ENCODE measurements at regions not wholly inside any gene's neighbourhood (a gene's known extent, or its start where the extent isn't known, plus 50 kb on each side); places are given as distances from the start of the nearest gene placed in this dataset.
"Not testable (repeated sequence)": the region's sequence is repeated elsewhere in the genome, so short reads cannot be mapped to it uniquely, and the experiment has no call there.

DNA sequence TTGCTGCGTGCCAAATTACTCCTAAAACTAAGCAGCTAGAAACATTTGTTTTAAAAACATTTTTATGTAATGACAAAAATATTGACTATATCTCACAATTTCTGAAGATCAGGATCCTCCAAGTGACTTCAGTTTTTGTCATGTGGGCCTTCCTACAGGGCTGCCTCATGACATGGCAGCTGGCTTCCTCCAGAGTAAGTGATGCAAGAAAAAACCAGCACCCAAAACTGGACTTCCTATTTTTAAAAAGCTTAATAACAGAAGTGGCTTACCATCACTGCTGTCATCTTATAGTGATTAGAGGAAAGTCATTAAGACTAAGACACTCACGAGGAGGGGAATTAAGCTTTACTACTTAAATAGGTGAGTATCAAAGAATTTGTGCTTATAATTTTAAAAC, 681.7 kb downstream of the PCDH17 start:
- DNase-seq (ENCODE audit: insufficient read length) (no peak), FAIRE-seq (no peak)
- TF ChIP-seq POLR2AphosphoS5 (IDR thresholded peaks at IDR 0.05; ENCODE audit: low read depth, low read length) = no peak
- no peak for TF ChIP-seq TAF1 (IDR thresholded peaks at IDR 0.05; ENCODE audit: borderline replicate concordance, low read depth, low read length)
- TF ChIP-seq POLR2A (IDR thresholded peaks at IDR 0.05; ENCODE audit: low read depth, low read length) = no peak

GRCh38 chr13:58318495-58319167, 687.1 kb downstream of the PCDH17 start:
- FAIRE-seq (no peak), DNase-seq (ENCODE audit: insufficient read length) (no peak)
- no peak for TF ChIP-seq POLR2AphosphoS5 (IDR thresholded peaks at IDR 0.05; ENCODE audit: low read depth, low read length)

DNA sequence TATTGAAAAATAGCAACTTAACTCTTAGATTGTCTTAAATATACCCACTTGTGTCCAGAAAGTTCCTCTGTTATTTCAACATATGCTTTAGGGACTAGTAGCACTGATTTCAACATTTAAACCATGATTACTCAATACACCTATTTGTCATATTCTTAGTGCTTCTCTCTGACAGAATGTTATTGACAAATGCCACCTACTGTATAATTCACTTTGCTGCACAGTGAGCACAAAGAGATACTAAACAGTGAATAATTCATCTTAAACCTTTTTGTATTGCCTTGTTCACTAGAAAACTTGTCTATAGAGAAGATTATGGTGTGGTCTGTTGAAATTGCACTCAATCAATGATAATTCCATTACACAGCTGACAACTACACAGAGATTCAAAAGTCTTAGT, 692.6 kb downstream of the PCDH17 start:
- no peak for DNase-seq (ENCODE audit: insufficient read length)

GRCh38 chr13:58329746-58330145, 698.2 kb downstream of the PCDH17 start:
- no peak for TF ChIP-seq POLR2AphosphoS5 (IDR thresholded peaks at IDR 0.05; ENCODE audit: low read depth, low read length)
- TF ChIP-seq POLR2A (IDR thresholded peaks at IDR 0.05; ENCODE audit: low read depth, low read length) = no peak
- no peak for TF ChIP-seq TAF1 (IDR thresholded peaks at IDR 0.05; ENCODE audit: borderline replicate concordance, low read depth, low read length)
- FAIRE-seq = no peak
- no peak for DNase-seq (ENCODE audit: insufficient read length)

More for the DNA sequence above, 692.6 kb downstream of the PCDH17 start:
- TF ChIP-seq POLR2AphosphoS5 (IDR thresholded peaks at IDR 0.05; ENCODE audit: low read depth, low read length) = no peak
- TF ChIP-seq TAF1 (IDR thresholded peaks at IDR 0.05; ENCODE audit: borderline replicate concordance, low read depth, low read length) = no peak
- no peak for TF ChIP-seq POLR2A (IDR thresholded peaks at IDR 0.05; ENCODE audit: low read depth, low read length)
- no peak for FAIRE-seq

GRCh38 chr13:58340895-58341294, 709.4 kb downstream of the PCDH17 start:
- FAIRE-seq (no peak), DNase-seq (ENCODE audit: insufficient read length) (no peak)
- TF ChIP-seq TAF1 (IDR thresholded peaks at IDR 0.05; ENCODE audit: borderline replicate concordance, low read depth, low read length) = no peak

DNA sequence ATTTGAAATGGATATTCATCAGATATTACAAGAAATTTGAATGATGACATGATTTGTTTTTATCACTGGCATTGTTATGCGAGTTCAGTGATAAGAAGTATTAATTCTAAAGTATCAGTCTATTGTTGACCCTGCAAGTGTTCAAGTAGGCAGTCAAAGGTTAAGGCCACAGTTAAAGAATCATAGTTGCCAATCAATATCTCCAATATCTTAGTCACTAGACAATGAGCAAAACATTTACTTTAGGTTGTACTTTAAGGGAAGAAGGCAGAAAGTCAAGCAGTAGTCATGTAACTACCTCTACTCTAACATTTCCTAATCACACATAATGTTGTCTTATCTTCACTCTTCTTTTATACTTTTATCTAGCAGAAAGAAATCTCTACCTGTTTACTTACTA, 709.8 kb downstream of the PCDH17 start:
- no peak for TF ChIP-seq POLR2A (IDR thresholded peaks at IDR 0.05; ENCODE audit: low read depth, low read length)
- no peak for TF ChIP-seq TAF1 (IDR thresholded peaks at IDR 0.05; ENCODE audit: borderline replicate concordance, low read depth, low read length)
- no peak for TF ChIP-seq POLR2AphosphoS5 (IDR thresholded peaks at IDR 0.05; ENCODE audit: low read depth, low read length)
- FAIRE-seq (no peak), DNase-seq (ENCODE audit: insufficient read length) (no peak)

DNA sequence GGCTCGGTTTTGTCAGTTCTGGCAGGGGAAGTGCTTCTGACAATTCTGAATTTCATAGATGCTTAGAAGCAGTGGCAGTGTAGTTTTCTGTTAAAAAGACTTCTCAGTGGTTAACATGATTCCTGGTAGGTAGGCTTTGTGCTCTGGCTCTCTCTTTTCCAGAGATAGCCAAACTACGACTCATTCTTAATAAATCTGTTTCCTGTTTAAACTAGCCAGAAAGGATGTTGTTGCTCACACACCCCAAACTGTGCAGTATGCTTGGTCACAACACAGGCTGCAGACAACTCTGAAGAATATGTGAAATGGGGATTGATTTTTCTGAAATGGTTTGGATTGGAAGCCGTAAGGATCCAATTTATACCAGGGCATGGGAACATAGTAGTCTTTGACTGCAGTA, 711.5 kb downstream of the PCDH17 start:
- DNase-seq (ENCODE audit: insufficient read length) (no peak), FAIRE-seq (no peak)
- TF ChIP-seq POLR2A (IDR thresholded peaks at IDR 0.05; ENCODE audit: low read depth, low read length) (no peak), POLR2AphosphoS5 (IDR thresholded peaks at IDR 0.05; ENCODE audit: low read depth, low read length) (no peak), TAF1 (IDR thresholded peaks at IDR 0.05; ENCODE audit: borderline replicate concordance, low read depth, low read length) (no peak)

DNA sequence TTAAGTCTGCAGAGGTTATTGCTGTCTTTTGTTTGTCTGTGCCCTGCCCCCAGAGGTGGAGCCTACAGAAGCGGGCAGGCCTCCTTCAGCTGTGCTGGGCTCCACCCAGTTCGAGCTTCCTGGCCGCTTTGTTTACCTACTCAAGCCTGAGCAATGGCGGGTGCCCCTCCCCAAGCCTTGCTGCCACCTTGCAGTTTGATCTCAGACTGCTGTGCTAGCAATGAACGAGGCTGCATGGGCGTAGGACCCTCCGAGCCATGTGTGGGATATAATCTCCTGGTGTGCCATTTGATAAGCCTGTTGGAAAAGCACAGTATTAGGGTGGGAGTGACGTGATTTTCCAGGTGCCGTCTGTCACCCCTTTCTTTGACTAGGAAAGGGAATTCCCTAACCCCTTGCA, 720.6 kb downstream of the PCDH17 start:
- FAIRE-seq = not testable (repeated sequence)

GRCh38 chr13:58369936-58370335, 738.4 kb downstream of the PCDH17 start:
- DNase-seq (ENCODE audit: insufficient read length) (no peak), FAIRE-seq (no peak)
- TF ChIP-seq POLR2A (IDR thresholded peaks at IDR 0.05; ENCODE audit: low read depth, low read length) (no peak), TAF1 (IDR thresholded peaks at IDR 0.05; ENCODE audit: borderline replicate concordance, low read depth, low read length) (no peak)

More for the DNA sequence above, 720.6 kb downstream of the PCDH17 start:
- not testable (repeated sequence) for DNase-seq (ENCODE audit: insufficient read length)

DNA sequence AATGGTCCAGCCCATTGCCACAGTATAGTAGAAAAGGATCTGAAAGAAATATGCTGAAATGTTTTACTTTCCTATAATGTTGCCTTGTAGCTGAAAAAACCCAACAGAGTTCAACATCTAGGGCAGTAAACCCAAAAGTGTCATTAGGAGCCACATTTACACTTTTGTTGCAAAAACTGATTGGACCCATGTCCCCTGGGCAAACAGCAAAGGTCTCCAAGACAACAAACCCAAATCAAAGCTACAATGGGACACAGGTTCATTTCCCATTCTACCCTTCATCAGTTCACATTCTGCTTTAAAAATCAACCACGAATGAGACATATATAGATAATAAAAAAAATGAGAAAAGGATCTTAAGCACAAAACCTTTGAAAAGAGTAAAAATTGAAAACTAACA, 744.8 kb downstream of the PCDH17 start:
- FAIRE-seq = no peak
- no peak for TF ChIP-seq TAF1 (IDR thresholded peaks at IDR 0.05; ENCODE audit: borderline replicate concordance, low read depth, low read length)
- no peak for TF ChIP-seq POLR2A (IDR thresholded peaks at IDR 0.05; ENCODE audit: low read depth, low read length)
- no peak for TF ChIP-seq POLR2AphosphoS5 (IDR thresholded peaks at IDR 0.05; ENCODE audit: low read depth, low read length)
- no peak for DNase-seq (ENCODE audit: insufficient read length)

DNA sequence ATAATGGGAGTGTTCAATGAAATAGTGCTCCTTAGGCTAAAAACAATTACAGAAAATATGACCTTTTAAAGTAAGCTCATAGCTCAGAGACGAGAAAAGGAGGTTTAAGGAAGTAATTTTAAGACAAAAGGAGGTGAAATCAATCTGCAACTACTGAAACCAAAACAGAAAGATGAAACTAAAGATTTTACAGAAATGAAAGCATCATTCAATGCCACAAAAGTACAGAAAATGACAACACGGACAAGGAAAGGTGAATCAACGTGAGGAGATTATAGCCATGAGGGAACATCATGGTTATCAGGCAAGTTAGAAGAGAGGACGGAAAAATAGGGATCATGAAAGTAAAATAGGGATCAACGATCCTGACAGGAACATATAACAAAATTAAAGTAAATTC, 745.2 kb downstream of the PCDH17 start:
- TF ChIP-seq POLR2AphosphoS5 (IDR thresholded peaks at IDR 0.05; ENCODE audit: low read depth, low read length) (no peak), POLR2A (IDR thresholded peaks at IDR 0.05; ENCODE audit: low read depth, low read length) (no peak), TAF1 (IDR thresholded peaks at IDR 0.05; ENCODE audit: borderline replicate concordance, low read depth, low read length) (no peak)
- DNase-seq (ENCODE audit: insufficient read length) (no peak), FAIRE-seq (no peak)

DNA sequence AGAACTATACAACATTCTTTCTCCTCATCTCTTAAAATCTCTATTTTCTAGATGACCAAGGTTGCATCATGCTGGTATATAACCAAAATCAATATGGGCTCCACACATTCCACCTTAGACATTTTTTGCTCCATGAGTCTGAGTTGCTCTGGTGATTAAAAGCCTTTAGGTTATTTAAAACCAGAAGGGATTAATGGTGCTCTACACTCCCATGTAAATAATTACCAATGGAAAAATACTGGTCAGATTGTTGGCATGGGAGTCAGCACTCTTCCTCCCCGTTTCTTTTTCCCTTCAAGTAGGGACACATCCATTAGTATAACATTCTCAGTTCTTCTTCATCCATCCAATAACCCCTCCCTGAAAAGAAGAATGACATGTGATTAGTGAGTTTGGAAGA, 747.7 kb downstream of the PCDH17 start:
- TF ChIP-seq POLR2AphosphoS5 (IDR thresholded peaks at IDR 0.05; ENCODE audit: low read depth, low read length) = no peak
- no peak for TF ChIP-seq TAF1 (IDR thresholded peaks at IDR 0.05; ENCODE audit: borderline replicate concordance, low read depth, low read length)
- no peak for TF ChIP-seq POLR2A (IDR thresholded peaks at IDR 0.05; ENCODE audit: low read depth, low read length)
- DNase-seq (ENCODE audit: insufficient read length) = no peak
- FAIRE-seq = no peak

DNA sequence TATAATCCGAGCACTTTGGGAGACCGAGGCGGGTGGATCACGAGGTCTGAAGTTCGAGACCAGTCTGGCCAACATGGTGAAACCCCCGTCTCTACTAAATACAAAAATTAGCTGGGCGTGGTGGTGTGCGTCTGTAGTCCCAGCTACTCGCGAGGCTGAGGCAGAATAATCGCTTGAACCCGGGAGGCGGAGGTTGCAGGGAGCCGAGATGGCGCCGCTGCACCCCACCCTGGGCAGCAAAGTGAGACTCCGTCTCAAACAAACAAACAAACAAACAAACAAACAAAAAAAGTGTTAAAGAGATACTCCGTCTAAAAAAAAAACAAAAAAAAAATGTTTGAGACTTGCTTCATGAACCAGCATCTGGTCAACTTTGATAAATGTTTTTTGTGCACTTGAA, 753.8 kb downstream of the PCDH17 start:
- not testable (repeated sequence) for DNase-seq (ENCODE audit: insufficient read length); FAIRE-seq

All from GM12892 (cell line).